Heart right ventricle (tissue), 16 donors: ENCODE measurements at regions not wholly inside any gene's neighbourhood (a gene's known extent, or its start where the extent isn't known, plus 50 kb on each side); places are given as distances from the start of the nearest gene placed in this dataset.

ENCODE experiments used
- ATAC-seq, 8 donors: fragments of 200-7000 bp; cut with Tn5 transposase; one replicate each; pipeline ENCODE4 v1.9.1; 2020; ENCODE audit warnings: mild to moderate bottlenecking in 8 of 8, moderate library complexity in 8 of 8, moderate number of reproducible peaks in 1 of 8
- DNase-seq, 2 donors: peaks; one replicate each; pipeline ENCODE4 v3.0.0-alpha.2; 2020
- H3K27ac ChIP-seq, 10 donors: fragments of 200-600 bp; sonication (generic) in 2 of 10; one replicate each; pipeline versions ENCODE4 v1.5.0 to v1.8.0; 2020 to 2022; ENCODE audit warnings: mild to moderate bottlenecking in 3 of 10
- H3K27me3 ChIP-seq, 7 donors: fragments of 200-600 bp; one replicate each; pipeline ENCODE4 v1.8.0; 2021 to 2022; ENCODE audit warnings: mild to moderate bottlenecking in 2 of 7
- H3K36me3 ChIP-seq, 9 donors: fragments of 200-600 bp; sonication (generic) in 1 of 9; one replicate each; pipeline versions ENCODE4 v1.5.0 to v1.8.0; 2020 to 2022; ENCODE audit warnings: mild to moderate bottlenecking in 2 of 9
- H3K4me1 ChIP-seq, 9 donors: fragments of 200-600 bp; sonication (generic) in 1 of 9; one replicate each; pipeline versions ENCODE4 v1.5.0 to v1.8.0; 2020 to 2022; ENCODE audit warnings: mild to moderate bottlenecking in 4 of 9
- H3K4me3 ChIP-seq, 10 donors: fragments of 200-600 bp; sonication (generic) in 2 of 10; one replicate each; pipeline versions ENCODE4 v1.5.0 to v1.8.0; 2020 to 2022; ENCODE audit warnings: mild to moderate bottlenecking in 7 of 10, moderate library complexity in 2 of 10
- H3K9me3 ChIP-seq, 11 donors: fragments of 200-600 bp in 10 of 11; sonication (generic) in 2 of 11; one replicate each; pipeline versions ENCODE4 v1.5.0 to v1.8.0; 2013 to 2022; ENCODE audit warnings: mild to moderate bottlenecking in 2 of 11, control low read depth in 1 of 11, moderate library complexity in 1 of 11
- CTCF ChIP-seq, 9 donors: fragments of 200-600 bp; sonication (generic) in 2 of 9; IDR thresholded peaks; one replicate each; pipeline versions ENCODE4 v1.5.0 to v1.8.0; 2021 to 2022; ENCODE audit warnings: antibody characterized with exemption in 9 of 9, mild to moderate bottlenecking in 5 of 9, moderate library complexity in 1 of 9
- WGBS, 2 donors: extraction: QIAGEN DNeasy Blood & Tissue Kit; methylation state at CpG; one replicate each; pipeline ENCODE4 v1.1.7; 2013; ENCODE audit warnings: inconsistent platforms in 1 of 2; 5-methylcytosine and 5-hydroxymethylcytosine counted together
- intact Hi-C, 10 donors: fragments of 100-400 bp; cut with DNase I; formaldehyde crosslinking; loops; one replicate each; pipeline versions ENCODE4 v1.11.1 to v1.14.2; 2022
- donor health status: Arrhythmogenic right ventricular cardiomyopathy.
- donor health status: ischemic (EF 13 %, LVEDD 7.1; RV severe dilation, severe dysfunction).
- donor health status: healthy with polysubstance abuse.
- donor health status: DM: no; HTN: yes; CAD: no.
- donor health status: DM: no; HTN: no; CAD: no.
- donor health status: ischemic (EF 25% LVEDD 6.9; RV normal size, moderate dysfunction).
- donor health status: ischemic (EF 25% LVEDD 5.7; RV mildly dilated, moderate dysfunction).
- donor health status: healthy.
- donor health status: DM: yes; HTN: yes; CAD: no.
- donor health status: Ischemic cardiomyopathy.
- donor health status: ischemic (EF 35%, LVEDD 5.7; RV mildly dilated, moderate dysfunction).
- donor health status: nonischemic (EF 11% LVEDD 7.7; RV severe dilation, severe dysfunction).
- donor health status: DM: yes; HTN: yes; CAD: no.
- donor health status: PGD.
- donor health status: ischemic (EF 29% LVEDD 5.4; RV normal size, mild dysfunction).
- donor health status: nonischemic (EF 23%, LVEDD 6.1; RV moderate dilation, normal function).

- peaks cover 0 to 47% (median 5%) of the 10 kb centered on the region in 7 donors for H3K27me3 ChIP-seq
- no peaks in the 10 kb centered on the region for H3K36me3 ChIP-seq
- peaks cover 0 to 7% (median 0%) of the 10 kb centered on the region in 9 donors for H3K4me1 ChIP-seq
- no peak for TF ChIP-seq CTCF (IDR thresholded peaks at IDR 0.05)
- intact Hi-C loops: no loop called here
- H3K27ac ChIP-seq: no peak overlapping the region
- no peak for ATAC-seq
- WGBS, 2 donors: 48 to 49% methylated on average over 9 of the region's 9 CpGs
- no peaks in the 10 kb centered on the region for H3K9me3 ChIP-seq
- no peak for DNase-seq
- H3K4me3 ChIP-seq: peak overlapping the region in 4 of 10 donors; percentile 3 to 30 (median 13)
Observed at GRCh38 chr3:55147856-55148720, 220.2 kb upstream of the LRTM1 start.

DNA sequence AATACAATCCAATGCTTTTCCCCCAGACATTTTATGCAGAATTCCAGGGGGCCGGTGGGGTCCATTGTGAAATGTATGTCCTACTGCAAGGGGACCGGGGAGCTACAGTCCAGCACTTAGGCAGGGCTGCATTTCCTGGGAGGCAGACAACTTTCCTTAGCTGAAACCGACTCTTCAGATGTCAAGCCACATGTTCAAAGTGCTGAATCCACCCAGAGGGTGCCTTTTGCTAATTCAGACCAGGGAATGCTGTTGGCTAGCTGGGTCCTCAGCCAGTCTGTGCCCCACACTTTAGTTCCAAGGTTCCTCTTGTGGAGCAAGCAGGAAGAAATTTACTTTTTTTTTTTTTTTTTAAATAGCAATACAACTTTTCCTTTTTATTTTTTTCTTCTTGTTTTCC, 219.5 kb upstream of the LRTM1 start:
- no peak for ATAC-seq
- 55 to 64% methylated on average over 3 of the region's 3 CpGs for WGBS, 2 donors
- peaks cover 0 to 7% (median 0%) of the 10 kb centered on the region in 9 donors for H3K4me1 ChIP-seq
- TF ChIP-seq CTCF (IDR thresholded peaks at IDR 0.05): no peak
- peaks cover 0 to 41% (median 5%) of the 10 kb centered on the region in 7 donors for H3K27me3 ChIP-seq
- no peak for DNase-seq
- H3K9me3 ChIP-seq: no peaks in the 10 kb centered on the region
- intact Hi-C loops: no loop called here
- no peak overlapping the region for H3K27ac ChIP-seq
- no peaks in the 10 kb centered on the region for H3K36me3 ChIP-seq
- no peak overlapping the region for H3K4me3 ChIP-seq

GRCh38 chr3:55146216-55146615, 218.4 kb upstream of the LRTM1 start:
- peaks cover 0 to 35% (median 5%) of the 10 kb centered on the region in 7 donors for H3K27me3 ChIP-seq
- no peak overlapping the region for H3K4me3 ChIP-seq
- WGBS, 2 donors: 41 to 48% methylated on average over 4 of the region's 4 CpGs
- H3K4me1 ChIP-seq: peaks cover 0 to 7% (median 0%) of the 10 kb centered on the region in 9 donors
- intact Hi-C loops: no loop called here
- H3K27ac ChIP-seq: no peak overlapping the region
- H3K36me3 ChIP-seq: no peaks in the 10 kb centered on the region
- TF ChIP-seq CTCF (IDR thresholded peaks at IDR 0.05): no peak
- DNase-seq (no peak), ATAC-seq (no peak)
- no peaks in the 10 kb centered on the region for H3K9me3 ChIP-seq

DNA sequence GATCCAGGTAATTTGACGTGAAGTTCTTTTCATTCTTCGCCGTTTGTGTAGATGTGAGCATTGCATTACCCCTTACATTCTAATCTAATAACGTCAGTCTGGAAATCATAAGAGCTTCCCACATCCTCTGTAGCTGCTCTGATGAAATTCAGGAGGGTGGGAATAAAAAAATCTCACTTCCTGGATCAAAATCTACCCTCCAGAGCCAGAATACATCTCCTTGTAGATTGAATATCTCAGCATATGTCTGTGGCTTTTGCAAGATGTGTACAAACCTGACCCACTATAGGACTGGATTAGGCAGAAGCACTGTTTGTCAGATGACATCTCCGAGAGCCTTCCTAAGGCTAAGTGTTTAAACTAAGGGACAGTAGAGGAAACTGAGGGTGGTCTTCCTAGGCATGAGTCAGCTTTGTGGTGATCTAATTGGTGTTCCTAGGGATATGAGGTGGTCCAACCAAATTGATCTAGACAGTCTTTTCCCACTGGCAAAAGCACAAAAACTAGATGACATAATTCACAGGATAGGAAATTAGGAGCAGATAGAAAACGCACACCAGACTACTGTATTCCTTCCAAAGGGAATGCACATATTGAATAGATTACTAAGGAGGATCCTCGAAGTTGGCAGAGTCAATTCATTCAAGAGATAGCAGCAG, 216.3 kb upstream of the LRTM1 start:
- Histone ChIP-seq H3K4me1 (peaks cover 0 to 7% (median 0%) of the 10 kb centered on the region in 9 donors), H3K27me3 (peaks cover 0 to 29% (median 0%) of the 10 kb centered on the region in 7 donors), H3K9me3 (no peaks in the 10 kb centered on the region), H3K4me3 (no peak overlapping the region), H3K27ac (no peak overlapping the region), H3K36me3 (no peaks in the 10 kb centered on the region)
- 51 to 55% methylated on average over 7 of the region's 7 CpGs for WGBS, 2 donors
- ATAC-seq (no peak), DNase-seq (no peak)
- intact Hi-C loops: no loop called here
- TF ChIP-seq CTCF (IDR thresholded peaks at IDR 0.05): no peak
